ENCODE measurements at regions not wholly inside any gene's neighbourhood (a gene's known extent, or its start where the extent isn't known, plus 50 kb on each side); places are given as distances from the start of the nearest gene placed in this dataset.

- no peak overlapping the region for H3K4me3 ChIP-seq
- WGBS, 2 donors, result 75 to 83% methylated on average over 1 of the region's 1 CpG
- TF ChIP-seq CTCF (IDR thresholded peaks at IDR 0.05; ENCODE audit: control extremely low read depth, extremely low read depth), result no peak
- H3K27ac ChIP-seq (ENCODE audit: low read depth in 1 of 2, low read length in 1 of 2), result no peak overlapping the region
- peaks cover 0 to 6% (median 0%) of the 10 kb centered on the region in 5 donors for H3K4me1 ChIP-seq (ENCODE audit: control insufficient read depth in 5 of 5, insufficient read depth in 5 of 5, low read length in 5 of 5)
- H3K36me3 ChIP-seq (ENCODE audit: control insufficient read depth in 4 of 4, insufficient read depth in 4 of 4, low read length in 4 of 4), result no peaks in the 10 kb centered on the region
- H3K27me3 ChIP-seq (ENCODE audit: control insufficient read depth in 3 of 3, insufficient read depth in 3 of 3, low read length in 2 of 3), result no peaks in the 10 kb centered on the region
- H3K9me3 ChIP-seq (ENCODE audit: control insufficient read depth in 4 of 4, insufficient read depth in 3 of 4, low read length in 3 of 4), result peaks cover 0 to 3% (median 0%) of the 10 kb centered on the region in 4 donors
- H3K9ac ChIP-seq (ENCODE audit: insufficient read depth in 1 of 2, low read length in 2 of 2), result no peak overlapping the region
- no peak for DNase-seq
- no peak for ATAC-seq (ENCODE audit: insufficient read depth, low FRiP score)
Observed at GRCh38 chr7:96784597-96784996, 75.0 kb upstream of the SEM1 start.

- Histone ChIP-seq H3K27ac (ENCODE audit: low read depth in 1 of 2, low read length in 1 of 2) (no peak overlapping the region), H3K9me3 (ENCODE audit: control insufficient read depth in 4 of 4, insufficient read depth in 3 of 4, low read length in 3 of 4) (peaks cover 0 to 3% (median 0%) of the 10 kb centered on the region in 4 donors), H3K4me3 (no peak overlapping the region), H3K27me3 (ENCODE audit: control insufficient read depth in 3 of 3, insufficient read depth in 3 of 3, low read length in 2 of 3) (no peaks in the 10 kb centered on the region), H3K9ac (ENCODE audit: insufficient read depth in 1 of 2, low read length in 2 of 2) (no peak overlapping the region), H3K4me1 (ENCODE audit: control insufficient read depth in 5 of 5, insufficient read depth in 5 of 5, low read length in 5 of 5) (peaks cover 0 to 6% (median 0%) of the 10 kb centered on the region in 5 donors), H3K36me3 (ENCODE audit: control insufficient read depth in 4 of 4, insufficient read depth in 4 of 4, low read length in 4 of 4) (no peaks in the 10 kb centered on the region)
- ATAC-seq (ENCODE audit: insufficient read depth, low FRiP score) (no peak), DNase-seq (peak in 2 of 3 donors; percentile 28 to 32)
- no peak for TF ChIP-seq CTCF (IDR thresholded peaks at IDR 0.05; ENCODE audit: control extremely low read depth, extremely low read depth)
- WGBS, 2 donors, result 54 to 70% methylated on average over 15 of the region's 15 CpGs
Observed at GRCh38 chr7:96786261-96786997, 76.8 kb upstream of the SEM1 start.

- Histone ChIP-seq H3K27me3 (ENCODE audit: control insufficient read depth in 3 of 3, insufficient read depth in 3 of 3, low read length in 2 of 3) (no peaks in the 10 kb centered on the region), H3K4me3 (no peak overlapping the region), H3K27ac (ENCODE audit: low read depth in 1 of 2, low read length in 1 of 2) (no peak overlapping the region), H3K36me3 (ENCODE audit: control insufficient read depth in 4 of 4, insufficient read depth in 4 of 4, low read length in 4 of 4) (no peaks in the 10 kb centered on the region), H3K9me3 (ENCODE audit: control insufficient read depth in 4 of 4, insufficient read depth in 3 of 4, low read length in 3 of 4) (peaks cover 0 to 3% (median 0%) of the 10 kb centered on the region in 4 donors), H3K9ac (ENCODE audit: insufficient read depth in 1 of 2, low read length in 2 of 2) (no peak overlapping the region), H3K4me1 (ENCODE audit: control insufficient read depth in 5 of 5, insufficient read depth in 5 of 5, low read length in 5 of 5) (peaks cover 0 to 6% (median 0%) of the 10 kb centered on the region in 5 donors)
- TF ChIP-seq CTCF (IDR thresholded peaks at IDR 0.05; ENCODE audit: control extremely low read depth, extremely low read depth), result no peak
- DNase-seq (no peak), ATAC-seq (ENCODE audit: insufficient read depth, low FRiP score) (no peak)
Observed at GRCh38 chr7:96786998-96787395, 77.4 kb upstream of the SEM1 start.

GRCh38 chr7:96789914-96790313 lies 80.3 kb upstream of the SEM1 start:
- Histone ChIP-seq H3K4me1 (ENCODE audit: control insufficient read depth in 5 of 5, insufficient read depth in 5 of 5, low read length in 5 of 5) (peaks cover 0 to 6% (median 0%) of the 10 kb centered on the region in 5 donors), H3K9me3 (ENCODE audit: control insufficient read depth in 4 of 4, insufficient read depth in 3 of 4, low read length in 3 of 4) (peaks cover 0 to 5% (median 0%) of the 10 kb centered on the region in 4 donors), H3K4me3 (no peak overlapping the region), H3K36me3 (ENCODE audit: control insufficient read depth in 4 of 4, insufficient read depth in 4 of 4, low read length in 4 of 4) (no peaks in the 10 kb centered on the region), H3K27me3 (ENCODE audit: control insufficient read depth in 3 of 3, insufficient read depth in 3 of 3, low read length in 2 of 3) (peaks cover 0 to 2% (median 0%) of the 10 kb centered on the region in 3 donors), H3K9ac (ENCODE audit: insufficient read depth in 1 of 2, low read length in 2 of 2) (no peak overlapping the region), H3K27ac (ENCODE audit: low read depth in 1 of 2, low read length in 1 of 2) (no peak overlapping the region)
- no peak for ATAC-seq (ENCODE audit: insufficient read depth, low FRiP score)
- TF ChIP-seq CTCF (IDR thresholded peaks at IDR 0.05; ENCODE audit: control extremely low read depth, extremely low read depth), result no peak
- no peak for DNase-seq

All from lung (tissue), 11 donors.